Gastrocnemius medialis (tissue), 4 donors: ENCODE measurements at regions not wholly inside any gene's neighbourhood (a gene's known extent, or its start where the extent isn't known, plus 50 kb on each side); places are given as distances from the start of the nearest gene placed in this dataset.

Experiments
- CTCF ChIP-seq, 5 experiments: fragments of 450-650 bp in 3 of 5; fragments of 200-600 bp in 2 of 5; sonication (generic) in 2 of 5; IDR thresholded peaks in 4 of 5; conservative IDR thresholded peaks in 1 of 5; 1 replicate in 4 of 5; 2 replicates in 1 of 5; pipeline ENCODE4 v1.5.1; 2016 to 2019; ENCODE audit warnings: antibody characterized with exemption in 5 of 5, mild to moderate bottlenecking in 3 of 5, moderate library complexity in 3 of 5
- POLR2A ChIP-seq, 2 donors: fragments of 450-650 bp; IDR thresholded peaks; one replicate each; pipeline ENCODE4 v1.6.1; 2017; ENCODE audit warnings: antibody characterized with exemption in 2 of 2, mild to moderate bottlenecking in 2 of 2, moderate library complexity in 2 of 2

GRCh38 chr2:59366288-59366687 lies 1125.2 kb upstream of the FANCL start:
- TF ChIP-seq CTCF (IDR thresholded peaks at IDR 0.05 in 4 of 5, conservative IDR thresholded peaks at IDR 0.05 in 1 of 5): no peak
- no peak for TF ChIP-seq POLR2A (IDR thresholded peaks at IDR 0.05)
